Prostate gland (tissue), 2 donors: ENCODE measurements at regions not wholly inside any gene's neighbourhood (a gene's known extent, or its start where the extent isn't known, plus 50 kb on each side); places are given as distances from the start of the nearest gene placed in this dataset.

Experiments
- DNase-seq: peaks from one replicate; pipeline ENCODE4 v3.0.0-alpha.2; 2019; ENCODE audit warnings: low spot score
- H3K27ac ChIP-seq, 2 donors: fragments of 200-600 bp; sonication (generic); 2 replicates each; pipeline ENCODE4 v1.5.1; 2017 to 2019
- H3K27me3 ChIP-seq: fragments of 200-600 bp; sonication (generic); replicated peaks from 2 replicates; pipeline ENCODE4 v1.5.1; 2019; ENCODE audit not compliant: insufficient read depth
- H3K36me3 ChIP-seq, 2 donors: fragments of 200-600 bp; sonication (generic); 1 replicate in 1 of 2; 2 replicates in 1 of 2; pipeline versions ENCODE4 v1.5.1 to v1.8.1; 2017 to 2019
- H3K4me1 ChIP-seq: fragments of 200-600 bp; sonication (generic); replicated peaks from 2 replicates; pipeline ENCODE4 v1.5.1; 2019
- H3K4me3 ChIP-seq, 2 donors: fragments of 200-600 bp; sonication (generic); 2 replicates each; pipeline ENCODE4 v1.5.1; 2017 to 2019
- H3K9me3 ChIP-seq: fragments of 200-600 bp; sonication (generic); 2 replicates; pipeline ENCODE4 v1.5.1; 2017
- CTCF ChIP-seq, 4 experiments: fragments of 200-600 bp in 2 of 4; fragments of 450-650 bp in 2 of 4; sonication (generic) in 2 of 4; IDR thresholded peaks; 1 replicate in 3 of 4; 2 replicates in 1 of 4; pipeline ENCODE4 v1.5.1; 2016 to 2019; ENCODE audit warnings: antibody characterized with exemption in 4 of 4, mild to moderate bottlenecking in 2 of 4, moderate library complexity in 2 of 4
- POLR2A ChIP-seq: fragments of 450-650 bp; IDR thresholded peaks from one replicate; pipeline ENCODE4 v1.6.1; 2016; ENCODE audit warnings: antibody characterized with exemption, mild to moderate bottlenecking
- POLR2AphosphoS5 ChIP-seq: sonication (generic); formaldehyde crosslinking; IDR thresholded peaks from one replicate; pipeline ENCODE4 v1.6.1; 2017; ENCODE audit warnings: antibody characterized with exemption
- WGBS: methylation state at CpG from one replicate; pipeline ENCODE4 v1.1.5; 2018; 5-methylcytosine and 5-hydroxymethylcytosine counted together
- intact Hi-C: fragments of 100-400 bp; cut with DNase I; formaldehyde crosslinking; loops from one replicate; pipeline ENCODE4 v1.14.2; 2022

- no peak overlapping the region for H3K4me3 ChIP-seq
- TF ChIP-seq POLR2A (no peak), CTCF (IDR thresholded peaks at IDR 0.05) (no peak), POLR2AphosphoS5 (peak; percentile 77)
- H3K9me3 ChIP-seq, result no peaks in the 10 kb centered on the region
- intact Hi-C loops, result no loop called here
- no peak overlapping the region for H3K27ac ChIP-seq
- no peaks in the 10 kb centered on the region for H3K4me1 ChIP-seq
- WGBS, result 61% methylated on average over 8 of the region's 8 CpGs
- DNase-seq, result no peak
- no peaks in the 10 kb centered on the region for H3K36me3 ChIP-seq
- H3K27me3 ChIP-seq, result no peaks in the 10 kb centered on the region
These were observed 54.1 kb upstream of the CNEP1R1 start for GRCh38 chr16:49970797-49971431.

- TF ChIP-seq CTCF (IDR thresholded peaks at IDR 0.05) (no peak), POLR2AphosphoS5 (no peak), POLR2A (no peak)
These were observed 52.7 kb upstream of the CNEP1R1 start for GRCh38 chr16:49972280-49972679.

GRCh38 chr16:49972961-49973360, 52.1 kb upstream of the CNEP1R1 start:
- no peaks in the 10 kb centered on the region for H3K27me3 ChIP-seq
- DNase-seq, result no peak
- H3K36me3 ChIP-seq, result no peaks in the 10 kb centered on the region
- 66% methylated on average over 9 of the region's 9 CpGs for WGBS
- TF ChIP-seq CTCF (IDR thresholded peaks at IDR 0.05) (no peak), POLR2AphosphoS5 (no peak), POLR2A (no peak)
- H3K4me1 ChIP-seq, result no peaks in the 10 kb centered on the region
- H3K27ac ChIP-seq, result no peak overlapping the region
- H3K4me3 ChIP-seq, result no peak overlapping the region
- no peaks in the 10 kb centered on the region for H3K9me3 ChIP-seq
- intact Hi-C loops, result no loop called here

More at GRCh38 chr16:49972280-49972679, 52.7 kb upstream of the CNEP1R1 start:
- H3K9me3 ChIP-seq, result no peaks in the 10 kb centered on the region
- no peaks in the 10 kb centered on the region for H3K4me1 ChIP-seq
- no peak for DNase-seq
- H3K4me3 ChIP-seq, result no peak overlapping the region
- no peak overlapping the region for H3K27ac ChIP-seq
- H3K27me3 ChIP-seq, result no peaks in the 10 kb centered on the region
- intact Hi-C loops, result no loop called here
- 59% methylated on average over 5 of the region's 5 CpGs for WGBS
- no peaks in the 10 kb centered on the region for H3K36me3 ChIP-seq
